Gastroesophageal sphincter (tissue), 3 donors: ENCODE measurements at regions not wholly inside any gene's neighbourhood (a gene's known extent, or its start where the extent isn't known, plus 50 kb on each side); places are given as distances from the start of the nearest gene placed in this dataset.

Source experiments
- POLR2A ChIP-seq, 2 donors: fragments of 450-650 bp; IDR thresholded peaks; one replicate each; pipeline ENCODE4 v1.6.1; 2017; ENCODE audit warnings: antibody characterized with exemption in 2 of 2, mild to moderate bottlenecking in 2 of 2, moderate library complexity in 1 of 2
- TF ChIP-seq, protein P1 (sequence below), 4 experiments: fragments of 200-600 bp in 2 of 4; fragments of 450-650 bp in 2 of 4; sonication (generic) in 1 of 4; IDR thresholded peaks; one replicate each; pipeline ENCODE4 v1.5.1; 2017 to 2019; ENCODE audit warnings: antibody characterized with exemption in 4 of 4, mild to moderate bottlenecking in 2 of 4, moderate library complexity in 2 of 4

DNA sequence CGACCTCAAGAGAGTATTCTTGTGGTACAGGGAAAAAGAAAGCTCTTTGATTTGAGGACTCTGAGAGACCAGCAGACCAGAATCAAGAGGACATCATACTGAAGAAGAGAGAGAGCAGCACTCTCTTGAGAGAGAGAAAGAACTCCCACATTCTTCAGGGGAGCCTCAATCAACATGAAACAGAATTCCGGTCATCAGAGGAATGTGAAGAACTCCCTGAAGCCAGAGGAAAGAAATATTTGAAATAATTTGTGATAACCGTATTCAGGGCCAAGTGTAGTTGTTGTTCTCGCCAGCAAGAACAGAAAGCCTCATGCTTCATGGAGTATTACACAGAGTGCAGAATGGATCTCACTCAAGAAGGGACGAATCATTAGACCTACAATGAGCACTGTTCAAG, 363.8 kb upstream of the TMEM132C start:
- no peak for TF ChIP-seq POLR2A (IDR thresholded peaks at IDR 0.05)
- TF ChIP-seq, protein P1, sequence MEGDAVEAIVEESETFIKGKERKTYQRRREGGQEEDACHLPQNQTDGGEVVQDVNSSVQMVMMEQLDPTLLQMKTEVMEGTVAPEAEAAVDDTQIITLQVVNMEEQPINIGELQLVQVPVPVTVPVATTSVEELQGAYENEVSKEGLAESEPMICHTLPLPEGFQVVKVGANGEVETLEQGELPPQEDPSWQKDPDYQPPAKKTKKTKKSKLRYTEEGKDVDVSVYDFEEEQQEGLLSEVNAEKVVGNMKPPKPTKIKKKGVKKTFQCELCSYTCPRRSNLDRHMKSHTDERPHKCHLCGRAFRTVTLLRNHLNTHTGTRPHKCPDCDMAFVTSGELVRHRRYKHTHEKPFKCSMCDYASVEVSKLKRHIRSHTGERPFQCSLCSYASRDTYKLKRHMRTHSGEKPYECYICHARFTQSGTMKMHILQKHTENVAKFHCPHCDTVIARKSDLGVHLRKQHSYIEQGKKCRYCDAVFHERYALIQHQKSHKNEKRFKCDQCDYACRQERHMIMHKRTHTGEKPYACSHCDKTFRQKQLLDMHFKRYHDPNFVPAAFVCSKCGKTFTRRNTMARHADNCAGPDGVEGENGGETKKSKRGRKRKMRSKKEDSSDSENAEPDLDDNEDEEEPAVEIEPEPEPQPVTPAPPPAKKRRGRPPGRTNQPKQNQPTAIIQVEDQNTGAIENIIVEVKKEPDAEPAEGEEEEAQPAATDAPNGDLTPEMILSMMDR (IDR thresholded peaks at IDR 0.05), result no peak
